HEK293 (cell line): ENCODE measurements at regions not wholly inside any gene's neighbourhood (a gene's known extent, or its start where the extent isn't known, plus 50 kb on each side); places are given as distances from the start of the nearest gene placed in this dataset.
A peak's percentile ranks its signal among the peaks of the same experiment; 100 is the strongest.

Experiments
- CTCF ChIA-PET: fragments of 350-600 bp; formaldehyde crosslinking; extraction: SDS; loops from one replicate; lab custom pipeline; 2021; ENCODE audit warnings: antibody characterized with exemption; lab: Yijun Ruan, JAX
- POLR2A ChIA-PET: fragments of 300-600 bp; formaldehyde crosslinking; extraction: SDS; loops from one replicate; lab custom pipeline; 2020; ENCODE audit warnings: antibody characterized with exemption, inconsistent platforms; lab: Yijun Ruan, JAX
- H3K27ac ChIP-seq: fragments of 200-500 bp; sonication (Bioruptor generic); 2 replicates; pipeline ENCODE4 v1.5.1; 2014; ENCODE audit warnings: low read depth, low read length, control low read depth, inconsistent platforms; ENCODE audit errors: extremely low read depth
- H3K36me3 ChIP-seq, 2 experiments: fragments of 200-500 bp in 1 of 2; sonication (Bioruptor generic) in 1 of 2; 1 replicate in 1 of 2; 2 replicates in 1 of 2; pipeline ENCODE4 v1.5.1; 2014 to 2017; ENCODE audit warnings: inconsistent platforms in 2 of 2, low read length in 2 of 2; ENCODE audit not compliant: control insufficient read depth in 2 of 2, insufficient read depth in 1 of 2
- H3K4me1 ChIP-seq: fragments of 200-500 bp; sonication (Bioruptor generic); 2 replicates; pipeline ENCODE4 v1.5.1; 2014; ENCODE audit warnings: mild to moderate bottlenecking, low read length, inconsistent platforms; ENCODE audit not compliant: control insufficient read depth, insufficient read depth
- H3K4me3 ChIP-seq: 2 replicates; pipeline ENCODE4 v1.5.1; 2011; ENCODE audit warnings: low read depth, mild to moderate bottlenecking, control low read depth, low read length, moderate library complexity
- H3K9me3 ChIP-seq: fragments of 200-500 bp; sonication (Bioruptor generic); 2 replicates; pipeline ENCODE4 v1.5.1; 2014; ENCODE audit warnings: low read depth, low read length, inconsistent platforms; ENCODE audit not compliant: control insufficient read depth, insufficient read depth
- GFI1B ChIP-seq: fragments of 450-650 bp; formaldehyde crosslinking; IDR thresholded peaks from 2 replicates; pipeline ENCODE4 v1.5.1; 2016; ENCODE audit warnings: missing biosample characterization, missing genetic modification characterization
- RBAK ChIP-seq: fragments of 450-650 bp; formaldehyde crosslinking; IDR thresholded peaks from 2 replicates; pipeline ENCODE4 v1.5.1; 2016; ENCODE audit warnings: missing biosample characterization, missing genetic modification characterization
- SP3 ChIP-seq: fragments of 450-650 bp; formaldehyde crosslinking; IDR thresholded peaks from 2 replicates; pipeline ENCODE4 v1.5.1; 2016; ENCODE audit warnings: missing biosample characterization, missing genetic modification characterization
- SP7 ChIP-seq: fragments of 450-650 bp; formaldehyde crosslinking; IDR thresholded peaks from 2 replicates; pipeline ENCODE4 v1.5.1; 2016; ENCODE audit warnings: missing biosample characterization, missing genetic modification characterization
- YY1 ChIP-seq: fragments of 450-650 bp; formaldehyde crosslinking; IDR thresholded peaks from 2 replicates; pipeline ENCODE4 v1.5.1; 2018; ENCODE audit warnings: missing biosample characterization, missing genetic modification characterization
- ZNF157 ChIP-seq: fragments of 450-650 bp; formaldehyde crosslinking; IDR thresholded peaks from 2 replicates; pipeline ENCODE4 v1.5.1; 2016; ENCODE audit warnings: missing biosample characterization, missing genetic modification characterization
- ZNF18 ChIP-seq: fragments of 450-650 bp; formaldehyde crosslinking; IDR thresholded peaks from 2 replicates; pipeline ENCODE4 v1.5.1; 2016; ENCODE audit warnings: missing biosample characterization, missing genetic modification characterization
- ZNF221 ChIP-seq: fragments of 450-650 bp; formaldehyde crosslinking; IDR thresholded peaks from 2 replicates; pipeline ENCODE4 v1.5.1; 2017; ENCODE audit warnings: missing biosample characterization, missing genetic modification characterization, borderline replicate concordance
- ZNF324 ChIP-seq: fragments of 450-650 bp; formaldehyde crosslinking; IDR thresholded peaks from 2 replicates; pipeline ENCODE4 v1.5.1; 2016; ENCODE audit warnings: missing biosample characterization, missing genetic modification characterization
- ZNF366 ChIP-seq: fragments of 450-650 bp; formaldehyde crosslinking; conservative IDR thresholded peaks from 2 replicates; pipeline ENCODE4 v1.5.1; 2016; ENCODE audit warnings: missing biosample characterization, missing genetic modification characterization
- ZNF398 ChIP-seq: fragments of 450-650 bp; formaldehyde crosslinking; IDR thresholded peaks from 2 replicates; pipeline ENCODE4 v1.5.1; 2017; ENCODE audit warnings: missing biosample characterization, missing genetic modification characterization
- ZNF514 ChIP-seq: fragments of 450-650 bp; formaldehyde crosslinking; IDR thresholded peaks from 2 replicates; pipeline ENCODE4 v1.5.1; 2016; ENCODE audit warnings: missing biosample characterization, missing genetic modification characterization
- ZNF626 ChIP-seq: fragments of 450-650 bp; sonication (Bioruptor Pico); formaldehyde crosslinking; IDR thresholded peaks from 2 replicates; pipeline ENCODE4 v1.5.1; 2018; ENCODE audit warnings: missing biosample characterization, missing genetic modification characterization, inconsistent platforms
- ZNF658 ChIP-seq: fragments of 450-650 bp; formaldehyde crosslinking; IDR thresholded peaks from 2 replicates; pipeline ENCODE4; 2016; ENCODE audit warnings: missing biosample characterization, missing genetic modification characterization
- ZNF777 ChIP-seq: fragments of 450-650 bp; formaldehyde crosslinking; IDR thresholded peaks from 2 replicates; pipeline ENCODE4 v1.5.1; 2017; ENCODE audit warnings: missing biosample characterization, missing genetic modification characterization, borderline replicate concordance
- ZNF785 ChIP-seq: fragments of 450-650 bp; formaldehyde crosslinking; IDR thresholded peaks from 2 replicates; pipeline ENCODE4 v1.5.1; 2016; ENCODE audit warnings: missing biosample characterization, missing genetic modification characterization
- ZXDB ChIP-seq: fragments of 450-650 bp; formaldehyde crosslinking; IDR thresholded peaks from 2 replicates; pipeline ENCODE4 v1.5.1; 2016; ENCODE audit warnings: missing biosample characterization, missing genetic modification characterization
- TF ChIP-seq, protein P1 (sequence below): fragments of 450-650 bp; formaldehyde crosslinking; IDR thresholded peaks from 2 replicates; pipeline ENCODE4 v1.5.1; 2016; ENCODE audit warnings: missing biosample characterization, missing genetic modification characterization
- TF ChIP-seq, protein P2 (sequence below): fragments of 450-650 bp; formaldehyde crosslinking; IDR thresholded peaks from 2 replicates; pipeline ENCODE4 v1.5.1; 2017; ENCODE audit warnings: missing biosample characterization, missing genetic modification characterization
- TF ChIP-seq, protein P3 (sequence below): fragments of 450-650 bp; formaldehyde crosslinking; IDR thresholded peaks from 2 replicates; pipeline ENCODE4 v1.5.1; 2016; ENCODE audit warnings: missing biosample characterization, missing genetic modification characterization
- TF ChIP-seq, protein P4 (sequence below): fragments of 450-650 bp; formaldehyde crosslinking; IDR thresholded peaks from 2 replicates; pipeline ENCODE4 v1.5.1; 2016; ENCODE audit warnings: missing biosample characterization, missing genetic modification characterization

DNA sequence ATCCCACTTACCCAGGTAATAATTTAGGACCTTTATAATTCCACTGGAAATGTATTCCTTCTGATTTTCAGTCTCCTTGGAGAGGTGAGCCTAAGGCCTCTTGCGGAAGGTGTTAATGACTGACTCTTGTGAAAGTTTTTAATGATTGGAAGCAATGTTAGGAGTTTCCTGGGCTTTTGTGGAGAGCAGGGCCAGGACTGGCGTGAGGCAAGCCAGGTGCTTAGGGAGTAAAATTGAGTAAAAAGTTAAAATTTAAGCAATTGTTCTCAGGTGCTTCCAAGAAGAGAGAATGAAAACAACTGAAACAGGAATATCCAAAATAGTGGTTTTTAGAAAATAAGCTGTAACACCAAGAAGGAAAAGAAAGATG, 130.6 kb upstream of the TGFBR2 start:
- ChIA-PET POLR2A (no interaction called here), CTCF (no interaction called here)
- no peaks in the 10 kb centered on the region for H3K9me3 ChIP-seq
- H3K36me3 ChIP-seq = no peaks in the 10 kb centered on the region
- no peak for TF ChIP-seq ZNF18
- TF ChIP-seq SP3 (tag by site-specific recombination) = no peak
- TF ChIP-seq ZNF157 (tag by site-specific recombination) = no peak
- no peak for TF ChIP-seq YY1 (tag by site-specific recombination)
- TF ChIP-seq, protein P1, sequence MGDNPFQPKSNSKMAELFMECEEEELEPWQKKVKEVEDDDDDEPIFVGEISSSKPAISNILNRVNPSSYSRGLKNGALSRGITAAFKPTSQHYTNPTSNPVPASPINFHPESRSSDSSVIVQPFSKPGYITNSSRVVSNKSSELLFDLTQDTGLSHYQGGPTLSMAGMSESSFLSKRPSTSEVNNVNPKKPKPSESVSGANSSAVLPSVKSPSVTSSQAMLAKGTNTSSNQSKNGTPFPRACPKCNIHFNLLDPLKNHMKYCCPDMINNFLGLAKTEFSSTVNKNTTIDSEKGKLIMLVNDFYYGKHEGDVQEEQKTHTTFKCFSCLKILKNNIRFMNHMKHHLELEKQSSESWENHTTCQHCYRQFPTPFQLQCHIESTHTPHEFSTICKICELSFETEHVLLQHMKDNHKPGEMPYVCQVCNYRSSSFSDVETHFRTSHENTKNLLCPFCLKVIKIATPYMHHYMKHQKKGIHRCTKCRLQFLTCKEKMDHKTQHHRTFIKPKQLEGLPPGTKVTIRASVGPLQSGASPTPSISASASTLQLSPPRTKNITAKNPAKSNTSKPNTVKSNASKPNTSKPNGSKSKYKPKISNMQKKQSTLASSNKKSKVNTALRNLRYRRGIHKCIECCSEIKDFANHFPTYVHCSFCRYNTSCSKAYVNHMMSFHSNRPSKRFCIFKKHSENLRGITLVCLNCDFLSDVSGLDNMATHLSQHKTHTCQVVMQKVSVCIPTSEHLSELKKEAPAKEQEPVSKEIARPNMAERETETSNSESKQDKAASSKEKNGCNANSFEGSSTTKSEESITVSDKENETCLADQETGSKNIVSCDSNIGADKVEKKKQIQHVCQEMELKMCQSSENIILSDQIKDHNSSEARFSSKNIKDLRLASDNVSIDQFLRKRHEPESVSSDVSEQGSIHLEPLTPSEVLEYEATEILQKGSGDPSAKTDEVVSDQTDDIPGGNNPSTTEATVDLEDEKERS (tag by site-specific recombination) = no peak
- no peak for TF ChIP-seq ZNF658 (tag by site-specific recombination)
- TF ChIP-seq ZXDB (tag by site-specific recombination) = no peak
- H3K4me1 ChIP-seq = no peaks in the 10 kb centered on the region
- H3K4me3 ChIP-seq = no peak overlapping the region
- H3K27ac ChIP-seq = no peak overlapping the region

DNA sequence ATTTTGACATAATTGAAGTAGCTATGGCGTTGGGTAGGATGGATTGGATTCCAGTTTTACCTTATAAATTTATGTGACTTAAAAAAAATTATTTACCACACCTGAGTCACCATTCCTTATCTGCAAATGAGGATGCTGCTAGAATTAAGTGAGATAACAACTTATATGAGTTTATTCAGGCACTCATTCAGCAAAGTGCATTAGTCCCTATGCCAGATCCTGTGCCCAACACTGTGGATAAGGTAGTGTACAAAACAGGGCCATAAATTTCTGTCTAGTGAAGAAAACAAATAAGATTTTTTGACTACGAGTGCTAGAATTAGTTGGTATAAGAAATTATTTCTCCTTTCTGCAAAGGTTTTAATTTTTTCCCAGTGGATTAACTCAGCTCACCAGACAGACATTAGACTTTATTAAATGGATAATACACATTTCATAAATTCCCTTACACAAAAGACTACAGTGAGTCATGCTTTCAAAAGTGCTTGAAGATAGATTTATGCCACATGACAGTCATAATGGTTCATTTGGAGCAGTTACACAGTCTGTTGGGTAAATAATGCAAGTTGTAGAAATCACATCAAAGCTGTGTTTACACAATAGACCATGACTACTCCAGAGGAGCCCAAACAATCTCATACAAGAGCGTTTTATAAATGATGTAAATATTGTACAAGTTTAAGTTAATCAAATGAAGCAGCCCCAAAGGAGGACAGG, 129.9 kb upstream of the TGFBR2 start:
- H3K27ac ChIP-seq = no peak overlapping the region
- ChIA-PET POLR2A (no interaction called here), CTCF (no interaction called here)
- H3K4me3 ChIP-seq = no peak overlapping the region
- H3K36me3 ChIP-seq = no peaks in the 10 kb centered on the region
- no peaks in the 10 kb centered on the region for H3K9me3 ChIP-seq
- H3K4me1 ChIP-seq = no peaks in the 10 kb centered on the region
- no peak for TF ChIP-seq RBAK (tag by site-specific recombination)
- TF ChIP-seq ZNF366 (tag by site-specific recombination) = 0 out of 2 replicates have a peak, but pooled peaks have one; percentile 36
- 0 out of 2 replicates have a peak, but pooled peaks have one; percentile 30 for TF ChIP-seq GFI1B (tag by site-specific recombination)
- TF ChIP-seq ZNF785 (tag by site-specific recombination) = no peak
- TF ChIP-seq ZNF777 = no peak
- TF ChIP-seq ZNF398 = 0 out of 2 replicates have a peak, but pooled peaks have one; percentile 11
- no peak for TF ChIP-seq ZNF221
- TF ChIP-seq ZNF626 = no peak
- TF ChIP-seq ZNF514 (tag by site-specific recombination) = no peak
- TF ChIP-seq, protein P2, sequence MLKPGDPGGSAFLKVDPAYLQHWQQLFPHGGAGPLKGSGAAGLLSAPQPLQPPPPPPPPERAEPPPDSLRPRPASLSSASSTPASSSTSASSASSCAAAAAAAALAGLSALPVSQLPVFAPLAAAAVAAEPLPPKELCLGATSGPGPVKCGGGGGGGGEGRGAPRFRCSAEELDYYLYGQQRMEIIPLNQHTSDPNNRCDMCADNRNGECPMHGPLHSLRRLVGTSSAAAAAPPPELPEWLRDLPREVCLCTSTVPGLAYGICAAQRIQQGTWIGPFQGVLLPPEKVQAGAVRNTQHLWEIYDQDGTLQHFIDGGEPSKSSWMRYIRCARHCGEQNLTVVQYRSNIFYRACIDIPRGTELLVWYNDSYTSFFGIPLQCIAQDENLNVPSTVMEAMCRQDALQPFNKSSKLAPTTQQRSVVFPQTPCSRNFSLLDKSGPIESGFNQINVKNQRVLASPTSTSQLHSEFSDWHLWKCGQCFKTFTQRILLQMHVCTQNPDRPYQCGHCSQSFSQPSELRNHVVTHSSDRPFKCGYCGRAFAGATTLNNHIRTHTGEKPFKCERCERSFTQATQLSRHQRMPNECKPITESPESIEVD (tag by site-specific recombination) = peak; percentile 32; the same call in 1 of the 2 replicates
- TF ChIP-seq SP3 (tag by site-specific recombination) = 0 out of 2 replicates have a peak, but pooled peaks have one; percentile 17
- TF ChIP-seq, protein P3, sequence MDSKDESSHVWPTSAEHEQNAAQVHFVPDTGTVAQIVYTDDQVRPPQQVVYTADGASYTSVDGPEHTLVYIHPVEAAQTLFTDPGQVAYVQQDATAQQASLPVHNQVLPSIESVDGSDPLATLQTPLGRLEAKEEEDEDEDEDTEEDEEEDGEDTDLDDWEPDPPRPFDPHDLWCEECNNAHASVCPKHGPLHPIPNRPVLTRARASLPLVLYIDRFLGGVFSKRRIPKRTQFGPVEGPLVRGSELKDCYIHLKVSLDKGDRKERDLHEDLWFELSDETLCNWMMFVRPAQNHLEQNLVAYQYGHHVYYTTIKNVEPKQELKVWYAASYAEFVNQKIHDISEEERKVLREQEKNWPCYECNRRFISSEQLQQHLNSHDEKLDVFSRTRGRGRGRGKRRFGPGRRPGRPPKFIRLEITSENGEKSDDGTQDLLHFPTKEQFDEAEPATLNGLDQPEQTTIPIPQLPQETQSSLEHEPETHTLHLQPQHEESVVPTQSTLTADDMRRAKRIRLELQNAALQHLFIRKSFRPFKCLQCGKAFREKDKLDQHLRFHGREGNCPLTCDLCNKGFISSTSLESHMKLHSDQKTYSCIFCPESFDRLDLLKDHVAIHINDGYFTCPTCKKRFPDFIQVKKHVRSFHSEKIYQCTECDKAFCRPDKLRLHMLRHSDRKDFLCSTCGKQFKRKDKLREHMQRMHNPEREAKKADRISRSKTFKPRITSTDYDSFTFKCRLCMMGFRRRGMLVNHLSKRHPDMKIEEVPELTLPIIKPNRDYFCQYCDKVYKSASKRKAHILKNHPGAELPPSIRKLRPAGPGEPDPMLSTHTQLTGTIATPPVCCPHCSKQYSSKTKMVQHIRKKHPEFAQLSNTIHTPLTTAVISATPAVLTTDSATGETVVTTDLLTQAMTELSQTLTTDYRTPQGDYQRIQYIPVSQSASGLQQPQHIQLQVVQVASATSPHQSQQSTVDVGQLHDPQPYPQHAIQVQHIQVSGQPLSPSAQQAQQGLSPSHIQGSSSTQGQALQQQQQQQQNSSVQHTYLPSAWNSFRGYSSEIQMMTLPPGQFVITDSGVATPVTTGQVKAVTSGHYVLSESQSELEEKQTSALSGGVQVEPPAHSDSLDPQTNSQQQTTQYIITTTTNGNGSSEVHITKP (tag by site-specific recombination) = no peak
- TF ChIP-seq SP7 (tag by site-specific recombination) = no peak
- no peak for TF ChIP-seq ZNF324 (tag by site-specific recombination)
- TF ChIP-seq, protein P4, sequence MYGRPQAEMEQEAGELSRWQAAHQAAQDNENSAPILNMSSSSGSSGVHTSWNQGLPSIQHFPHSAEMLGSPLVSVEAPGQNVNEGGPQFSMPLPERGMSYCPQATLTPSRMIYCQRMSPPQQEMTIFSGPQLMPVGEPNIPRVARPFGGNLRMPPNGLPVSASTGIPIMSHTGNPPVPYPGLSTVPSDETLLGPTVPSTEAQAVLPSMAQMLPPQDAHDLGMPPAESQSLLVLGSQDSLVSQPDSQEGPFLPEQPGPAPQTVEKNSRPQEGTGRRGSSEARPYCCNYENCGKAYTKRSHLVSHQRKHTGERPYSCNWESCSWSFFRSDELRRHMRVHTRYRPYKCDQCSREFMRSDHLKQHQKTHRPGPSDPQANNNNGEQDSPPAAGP = no peak
